GM18873 (cell line): ENCODE measurements at regions not wholly inside any gene's neighbourhood (a gene's known extent, or its start where the extent isn't known, plus 50 kb on each side); places are given as distances from the start of the nearest gene placed in this dataset.
"Not testable (repeated sequence)": the region's sequence is repeated elsewhere in the genome, so short reads cannot be mapped to it uniquely, and the experiment has no call there.

Experiments
- ATAC-seq: cut with Tn5 transposase; IDR thresholded peaks from one replicate; pipeline ENCODE4 v1.9.1; 2021; ENCODE audit warnings: mild to moderate bottlenecking, moderate library complexity, moderate number of reproducible peaks; ENCODE audit not compliant: unreplicated experiment, low FRiP score

DNA sequence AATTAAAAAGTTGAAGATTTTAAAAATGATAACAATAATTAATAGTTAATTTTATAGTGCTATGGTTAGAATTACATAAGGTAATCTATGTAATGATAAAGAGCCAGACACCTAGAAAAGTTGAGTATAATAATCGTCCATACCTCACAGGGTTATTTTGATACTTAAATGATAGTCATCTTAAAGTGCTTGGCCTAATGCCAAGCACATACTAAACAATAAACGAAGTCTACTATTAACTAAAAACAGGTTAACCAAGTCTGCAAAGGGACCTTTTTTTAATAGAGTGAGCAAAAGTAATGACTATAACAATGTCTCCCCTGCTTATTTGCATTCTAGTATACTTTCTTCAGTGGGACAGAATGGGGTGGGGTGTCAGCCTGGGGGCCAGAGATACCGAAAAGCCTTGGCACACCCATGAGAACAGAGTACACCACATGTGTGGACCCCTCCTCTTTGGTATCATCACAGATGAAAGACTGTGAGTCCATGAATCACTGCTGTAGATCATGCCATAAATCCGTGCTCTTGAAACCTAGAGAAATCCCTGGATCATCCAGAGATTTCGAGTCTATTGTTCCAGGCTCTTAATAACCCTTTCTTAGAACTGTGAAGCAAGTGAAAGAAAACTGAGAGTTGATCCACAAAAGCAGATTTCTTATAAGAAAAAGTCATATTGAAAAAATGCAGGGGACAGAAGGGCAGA lies 249.5 kb downstream of the PRELID2 start:
- ATAC-seq = no peak

DNA sequence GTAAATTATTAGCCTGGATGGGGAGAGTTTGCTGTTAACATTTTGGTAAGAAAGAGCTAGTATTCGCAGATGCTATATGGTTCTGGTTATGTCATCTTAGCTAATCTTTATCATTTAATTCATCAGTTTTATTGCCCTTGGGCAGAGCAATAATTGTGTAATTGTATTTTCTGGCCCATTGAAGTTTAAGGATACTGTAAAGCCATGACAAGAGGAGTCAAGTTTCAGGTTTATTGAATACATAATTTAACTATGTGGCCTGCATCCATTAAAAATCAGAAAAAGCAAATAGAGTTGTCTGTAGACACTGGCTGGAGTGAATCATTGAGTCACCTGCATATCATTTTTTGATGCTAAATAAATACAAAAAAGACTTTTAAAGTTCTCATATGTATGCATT lies 255.8 kb downstream of the PRELID2 start:
- no peak for ATAC-seq

DNA sequence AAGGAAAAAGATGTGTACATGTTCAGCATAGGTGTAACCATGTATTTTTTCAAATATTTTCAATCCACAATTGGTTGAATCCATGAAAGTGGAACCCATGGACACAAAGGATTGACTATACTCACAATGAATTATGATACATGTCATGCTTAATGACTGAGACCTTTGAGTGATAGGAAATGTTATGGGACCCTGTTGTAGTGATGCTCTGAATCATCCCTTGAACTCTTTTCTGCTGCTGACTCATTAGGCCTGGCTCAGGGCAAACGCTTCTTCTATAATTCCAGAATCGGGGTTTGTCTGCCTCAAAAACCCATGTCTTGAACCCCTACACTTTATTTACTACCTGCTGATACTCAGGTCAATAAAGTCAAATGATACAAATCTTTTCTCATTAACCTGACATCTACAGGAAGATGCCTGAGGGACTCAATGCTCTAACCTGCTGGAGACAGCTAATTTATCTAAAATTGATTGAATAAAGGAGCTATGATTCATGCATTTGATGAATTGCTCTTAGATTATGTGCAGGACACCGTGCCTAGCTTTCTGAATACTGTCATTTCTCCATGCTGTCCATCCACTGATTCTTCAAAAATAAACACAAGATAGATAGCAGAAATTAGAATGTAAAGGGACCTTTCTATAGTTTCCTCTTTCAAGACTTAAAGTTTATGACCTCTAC lies 260.1 kb downstream of the PRELID2 start:
- no peak for ATAC-seq

DNA sequence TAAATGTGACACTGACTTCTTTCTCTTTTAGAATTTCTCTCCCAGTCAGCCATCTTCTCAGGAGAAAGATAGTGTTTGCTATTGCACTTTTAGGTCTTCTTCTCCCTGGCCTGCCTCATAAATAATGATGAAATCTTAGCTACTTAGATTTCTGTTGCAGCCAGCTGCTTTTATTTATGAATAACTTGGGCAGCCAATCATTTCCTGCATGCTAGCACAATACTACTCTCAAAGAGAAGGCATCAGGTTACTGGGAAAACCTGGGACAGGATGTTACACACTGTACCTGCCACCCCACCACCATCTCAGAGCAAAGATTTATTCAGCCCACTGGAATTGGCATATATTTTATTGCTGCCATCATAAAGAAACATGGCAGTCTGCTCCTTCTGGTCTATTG lies 266.6 kb downstream of the PRELID2 start:
- ATAC-seq = no peak

DNA sequence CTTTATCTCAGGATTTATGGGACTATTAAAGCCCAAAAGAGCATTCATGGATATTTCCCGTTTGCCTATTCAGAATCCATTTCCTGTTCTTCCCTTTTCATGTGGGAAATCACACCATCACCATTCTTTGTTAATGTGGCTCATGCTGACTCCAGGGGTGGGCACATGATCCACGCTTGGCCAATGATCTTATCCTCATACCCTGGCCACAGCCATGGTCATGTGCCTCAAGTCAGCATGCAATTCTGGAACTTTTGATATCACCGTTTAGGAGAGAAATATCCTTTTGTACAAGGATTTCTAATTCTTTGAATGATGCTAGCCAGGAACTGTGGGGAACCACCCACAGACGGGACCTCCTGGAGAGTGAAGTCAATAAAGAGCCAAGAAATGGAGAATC lies 272.2 kb downstream of the PRELID2 start:
- ATAC-seq = no peak

DNA sequence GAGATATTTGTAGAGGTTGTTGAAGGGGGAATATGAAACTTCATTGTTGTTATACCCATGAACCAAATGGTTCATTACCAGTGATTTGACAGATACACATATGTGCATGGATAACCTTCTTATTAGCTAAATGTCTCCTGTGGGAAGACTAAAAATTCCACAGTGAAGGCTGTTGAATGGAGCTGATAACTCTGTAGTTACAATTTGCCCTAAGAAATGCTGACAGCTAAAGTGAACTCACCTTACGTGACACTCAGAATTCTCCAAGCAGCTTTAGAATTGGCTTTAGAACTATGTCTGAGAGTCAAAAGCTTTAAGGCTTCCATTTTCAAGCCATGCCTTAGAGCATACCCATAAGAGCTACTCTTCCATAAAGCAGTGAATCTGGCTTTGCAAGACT lies 276.9 kb downstream of the PRELID2 start:
- no peak for ATAC-seq

DNA sequence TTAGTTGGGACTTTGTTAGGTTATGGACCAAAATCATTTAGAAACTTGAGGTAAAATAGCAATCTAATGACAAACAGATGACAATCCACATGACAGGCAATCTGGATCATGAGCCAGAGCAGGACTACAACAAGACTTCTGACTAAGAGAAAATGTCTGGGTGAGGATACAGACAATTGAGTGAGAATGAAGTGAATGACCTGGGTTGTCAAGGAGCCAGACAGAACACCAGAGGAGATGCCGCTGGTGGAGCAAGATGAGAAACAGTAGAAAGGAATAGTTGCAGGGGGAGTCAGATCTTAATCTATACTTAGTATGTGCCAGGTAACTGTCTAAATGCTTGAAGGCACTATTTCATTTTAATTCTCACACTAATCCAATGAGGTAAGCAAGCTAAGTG lies 277.8 kb downstream of the PRELID2 start:
- ATAC-seq = no peak

DNA sequence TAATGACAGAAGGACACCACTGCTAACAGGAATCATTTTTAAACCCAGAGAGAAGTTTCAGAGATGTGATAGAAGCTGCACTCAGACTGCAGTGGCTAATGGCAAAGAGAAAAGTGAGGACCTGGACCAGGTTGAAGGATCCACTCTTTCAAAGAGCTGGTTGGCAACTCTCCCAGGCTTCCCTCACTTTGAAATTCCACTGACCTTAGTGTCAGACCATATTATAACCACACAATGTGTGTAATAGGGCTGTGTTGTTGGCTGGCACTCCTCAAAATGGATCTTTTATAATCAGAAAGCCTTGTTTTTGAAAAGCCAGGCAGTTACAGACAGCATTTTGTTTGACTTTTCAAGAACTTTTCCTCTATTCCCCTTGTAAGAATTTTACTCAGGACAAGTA lies 280.7 kb downstream of the PRELID2 start:
- ATAC-seq = no peak

DNA sequence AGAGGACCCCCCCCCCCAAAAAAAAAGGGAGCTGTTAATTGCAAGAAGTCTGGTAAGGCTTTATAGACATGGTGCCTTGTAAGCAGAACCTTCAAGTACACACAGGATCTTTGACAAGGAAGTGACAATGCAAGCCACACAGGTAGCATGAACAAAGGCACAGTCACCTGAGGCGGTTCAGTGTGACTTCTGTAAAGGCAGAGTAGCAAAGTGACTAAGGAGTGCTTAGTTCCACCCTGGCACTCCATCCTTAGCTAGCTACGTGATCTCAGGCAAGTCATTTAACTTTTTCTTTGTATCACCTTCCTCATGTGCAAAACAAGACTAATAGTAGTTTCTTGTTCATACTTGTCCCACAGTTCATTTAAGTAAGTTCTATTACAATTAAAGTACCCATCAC lies 282.0 kb downstream of the PRELID2 start:
- no peak for ATAC-seq

DNA sequence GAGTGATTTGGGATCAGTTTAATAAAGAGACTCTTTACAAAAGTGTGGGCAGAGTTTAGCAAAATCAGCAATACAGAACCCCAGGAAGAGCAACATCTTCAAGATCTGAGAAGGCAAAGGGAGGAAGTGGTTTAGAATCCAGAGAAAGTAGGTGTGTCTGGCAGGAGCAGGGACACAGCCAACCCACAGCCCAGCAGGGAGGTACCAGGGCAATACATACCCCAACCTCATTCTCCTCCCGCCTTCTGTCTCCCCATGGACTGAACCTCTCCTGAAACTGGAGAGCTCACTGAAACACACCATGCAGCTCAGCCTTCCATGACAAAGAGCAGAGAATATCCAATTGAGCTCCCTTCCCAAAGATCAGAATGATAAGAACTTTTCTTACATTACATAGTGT lies 283.4 kb downstream of the PRELID2 start:
- ATAC-seq = no peak

DNA sequence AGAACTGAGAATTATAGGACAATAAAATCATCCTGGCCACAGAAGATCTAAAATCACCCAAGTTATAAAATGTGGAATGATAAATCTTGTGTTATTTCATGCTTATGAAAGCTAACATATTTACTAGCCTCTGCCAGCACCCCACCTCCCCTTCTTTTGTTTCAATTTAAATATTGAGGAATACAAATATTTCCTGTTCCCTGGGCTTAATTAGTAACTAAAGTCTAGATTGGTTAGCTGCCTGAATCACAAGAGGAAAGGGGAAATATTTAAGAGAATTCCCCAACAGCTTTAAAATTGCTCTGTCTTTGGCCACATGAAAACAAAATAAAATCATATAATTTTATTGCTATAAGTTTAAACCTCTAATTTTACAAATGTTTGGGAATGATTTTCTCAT lies 287.0 kb downstream of the PRELID2 start:
- no peak for ATAC-seq

DNA sequence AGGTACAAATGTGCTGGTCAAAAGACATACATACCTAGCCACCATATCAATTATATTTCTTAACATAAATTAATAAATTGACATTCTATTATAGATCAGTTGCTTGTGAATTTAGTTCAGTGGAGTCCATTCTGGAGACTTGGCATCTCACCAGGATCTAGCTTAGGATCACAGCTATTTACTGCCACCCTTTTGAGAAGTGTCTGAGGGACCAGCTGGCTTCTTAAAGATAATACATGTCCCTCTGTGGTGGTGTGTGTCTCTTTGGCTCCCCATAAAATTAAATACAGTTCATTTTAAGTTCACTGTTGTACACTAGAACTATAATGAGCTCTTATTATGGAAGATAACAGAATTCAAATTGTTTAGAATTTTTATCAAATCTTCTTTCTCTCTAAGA lies 290.7 kb downstream of the PRELID2 start:
- no peak for ATAC-seq

DNA sequence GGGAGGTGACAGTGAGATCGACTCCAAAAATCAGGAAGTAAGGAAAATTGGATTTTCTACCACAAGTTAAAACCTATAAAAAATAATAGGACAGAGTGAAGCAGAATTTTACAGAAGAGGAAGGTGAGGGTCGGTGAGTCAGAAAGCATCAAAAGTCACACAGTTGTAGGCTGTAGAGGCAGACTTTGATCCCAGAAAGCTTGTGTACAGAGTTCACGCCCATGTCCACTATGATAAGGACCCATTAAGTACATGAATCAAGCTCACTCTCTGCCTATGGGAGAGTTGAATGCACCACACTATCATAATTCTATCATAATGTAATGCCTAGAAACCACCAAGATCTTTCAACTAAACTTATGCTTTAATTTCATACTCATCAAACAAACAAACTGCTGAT lies 291.2 kb downstream of the PRELID2 start:
- no peak for ATAC-seq

DNA sequence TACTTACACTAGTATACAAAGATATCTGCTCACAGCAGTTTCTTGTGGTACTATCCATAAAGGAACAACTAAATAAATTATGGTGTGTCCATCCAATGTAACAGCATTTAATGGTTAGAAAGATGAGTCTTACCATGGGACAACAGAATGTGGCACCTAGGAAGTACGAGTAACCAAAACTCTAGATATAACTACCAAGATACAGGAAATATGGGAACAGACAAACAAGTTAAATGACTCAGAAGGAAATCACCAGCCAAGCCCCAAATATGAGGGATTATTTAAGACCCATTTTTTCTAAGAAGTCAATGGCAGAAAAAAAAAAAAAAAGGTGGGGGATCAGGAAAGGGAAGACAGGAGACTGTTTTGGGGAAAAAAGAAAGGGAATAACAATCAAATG lies 294.8 kb downstream of the PRELID2 start:
- no peak for ATAC-seq

DNA sequence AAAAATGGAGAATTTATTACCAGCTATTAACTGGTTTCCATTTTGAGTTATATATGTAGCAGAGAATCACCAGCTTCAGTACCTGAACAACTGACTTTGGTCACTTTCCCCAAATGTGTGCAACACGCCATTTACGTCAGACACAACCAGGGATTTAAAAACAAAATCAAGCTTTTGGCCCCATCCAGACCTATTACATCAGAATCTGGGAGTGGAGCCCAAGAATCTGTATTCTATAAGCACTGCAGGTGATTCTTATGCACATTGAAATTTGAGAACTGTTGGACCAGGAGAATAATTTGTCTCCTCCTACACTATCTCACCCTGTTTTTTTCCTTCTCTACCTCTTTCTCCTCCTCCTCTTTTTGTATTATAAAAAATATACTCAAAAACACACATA lies 295.9 kb downstream of the PRELID2 start:
- no peak for ATAC-seq

DNA sequence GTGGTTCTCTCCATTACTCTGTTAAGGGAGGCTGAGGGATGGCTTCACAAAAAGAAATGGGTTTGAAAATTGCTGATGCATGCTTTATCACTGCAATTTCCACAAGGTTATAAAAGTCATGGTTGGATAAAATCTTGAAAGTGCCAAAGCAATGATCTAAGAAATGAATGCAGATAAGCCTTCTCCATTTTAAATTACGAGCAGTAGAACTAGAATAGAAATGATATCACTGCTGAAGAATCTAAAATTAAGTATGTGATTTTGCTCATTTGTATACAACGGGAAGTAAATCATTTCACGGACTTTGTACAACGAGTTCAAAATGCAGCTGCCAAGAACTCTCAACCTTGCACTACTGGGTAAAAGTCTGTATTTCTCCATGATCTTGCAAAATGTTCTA lies 299.0 kb downstream of the PRELID2 start:
- ATAC-seq = no peak

DNA sequence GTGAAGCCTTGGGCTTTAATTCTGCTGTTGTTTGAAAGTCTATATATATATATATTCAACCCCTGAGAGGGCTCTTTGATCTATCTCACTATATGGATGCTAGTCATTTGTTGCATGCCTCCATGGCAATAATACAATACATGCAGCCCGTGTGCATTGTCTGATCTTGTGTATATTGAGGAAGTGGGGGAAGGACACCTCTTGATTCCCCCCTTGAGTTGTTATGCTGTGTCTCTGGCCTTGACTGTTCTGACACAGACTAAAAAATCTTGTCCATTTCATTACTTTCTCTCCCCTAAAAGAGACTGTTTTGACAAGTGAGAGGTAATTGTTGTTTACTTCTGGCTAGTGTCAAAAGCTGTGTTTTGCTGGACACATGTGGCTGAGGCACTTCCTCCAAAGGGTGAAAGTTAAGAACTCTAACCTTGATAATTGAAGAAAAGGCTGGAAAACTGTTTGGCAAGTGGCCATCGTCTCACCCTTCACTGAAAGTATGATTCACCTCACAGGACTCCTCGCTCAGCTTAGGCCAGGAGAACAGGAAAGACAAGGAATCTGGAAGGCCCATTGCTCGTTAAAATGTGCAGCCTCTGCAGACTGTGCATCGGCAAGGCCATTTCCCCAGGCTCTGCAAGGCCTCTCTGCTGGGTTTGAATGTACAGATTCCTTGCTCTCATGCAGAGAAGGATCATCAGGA lies 304.0 kb downstream of the PRELID2 start:
- no peak for ATAC-seq

DNA sequence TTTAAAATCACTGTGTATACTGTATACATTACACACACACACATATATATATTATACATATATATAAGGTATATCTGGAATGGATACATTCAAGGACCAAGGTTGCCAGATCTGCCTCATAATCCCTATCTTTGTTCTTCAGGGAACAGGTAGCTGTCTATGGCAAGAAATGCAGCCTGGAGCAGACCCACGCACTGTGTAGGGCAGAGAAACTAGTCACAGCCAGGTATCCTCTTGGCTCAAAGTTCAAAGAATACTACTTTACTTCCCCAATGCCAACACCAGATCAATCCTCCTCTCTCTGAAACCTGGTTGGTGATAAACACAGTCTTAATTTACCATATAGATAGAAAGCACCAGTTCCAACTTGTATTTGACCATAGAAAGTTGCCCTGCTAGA lies 313.6 kb downstream of the PRELID2 start:
- no peak for ATAC-seq

DNA sequence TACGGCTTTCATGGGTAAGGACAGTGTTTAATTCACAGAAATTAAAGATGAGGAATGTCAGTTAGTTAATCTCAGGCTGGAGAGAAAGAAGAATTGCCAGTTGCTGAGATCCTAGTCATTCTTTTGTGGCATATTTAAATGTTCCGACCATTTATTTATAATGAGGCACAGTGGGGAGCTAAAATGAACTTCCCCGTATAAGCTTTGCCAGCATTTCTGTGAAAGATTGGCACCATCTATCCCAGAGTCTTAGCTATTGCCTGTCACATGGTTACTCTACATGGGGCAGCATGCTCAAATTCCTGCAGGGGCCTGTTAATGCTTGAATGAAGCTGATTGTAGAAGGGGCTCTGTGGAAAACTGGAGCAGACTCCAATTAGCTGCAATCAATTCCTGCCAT lies 314.1 kb downstream of the PRELID2 start:
- ATAC-seq = no peak

DNA sequence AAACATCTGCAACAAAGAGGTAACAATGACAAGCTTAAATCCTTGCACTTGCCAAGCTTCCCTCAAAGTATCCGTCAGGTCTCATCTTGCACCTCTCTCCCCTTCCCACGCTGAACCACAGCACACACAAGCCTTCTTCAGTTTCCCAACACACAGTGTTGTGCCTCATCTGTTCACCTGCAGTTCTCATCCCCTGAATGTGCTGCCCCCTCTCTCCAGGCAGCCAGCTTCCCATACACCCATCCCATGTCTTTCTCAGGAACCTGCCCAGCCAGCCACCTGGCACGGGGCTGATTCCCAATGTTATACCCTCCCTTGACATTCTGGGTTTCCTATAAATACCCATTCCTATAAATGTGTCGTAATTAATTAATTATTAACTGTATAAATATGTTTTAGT lies 314.8 kb downstream of the PRELID2 start:
- no peak for ATAC-seq

DNA sequence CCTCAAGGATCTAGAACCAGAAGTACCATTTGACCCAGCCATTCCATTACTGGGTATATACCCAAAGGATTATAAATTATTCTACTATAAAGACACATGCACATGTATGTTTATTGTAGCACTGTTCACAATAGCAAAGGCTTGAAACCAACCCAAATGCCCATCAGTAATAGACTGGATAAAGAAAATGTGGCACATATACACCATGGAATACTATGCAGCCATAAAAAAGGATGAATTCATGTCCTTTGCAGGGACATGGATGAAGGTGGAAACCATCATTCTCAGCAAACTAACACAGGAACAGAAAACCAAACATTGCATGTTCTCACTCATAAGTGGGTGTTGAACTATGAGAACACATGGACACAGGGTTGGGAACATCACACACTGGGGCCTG lies 317.6 kb downstream of the PRELID2 start:
- not testable (repeated sequence) for ATAC-seq

DNA sequence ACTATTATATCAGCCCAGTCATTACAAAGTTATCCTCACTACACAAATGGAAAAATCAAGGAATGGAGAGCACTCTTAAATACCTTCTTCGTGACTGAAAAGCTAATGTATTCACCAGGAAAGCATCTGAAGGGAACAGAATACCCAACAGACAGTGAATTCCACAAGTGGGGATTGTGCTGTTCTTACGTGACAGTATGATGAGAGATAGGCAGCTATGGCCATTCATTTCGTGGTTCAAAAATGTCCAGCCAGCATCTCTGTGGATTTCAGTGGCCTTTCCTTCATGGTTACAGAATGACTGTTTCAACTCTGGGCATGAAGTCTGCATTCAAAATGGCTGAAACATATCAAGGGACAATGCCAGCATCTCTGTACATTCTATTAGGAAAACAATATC lies 323.8 kb downstream of the PRELID2 start:
- ATAC-seq = no peak
